Endothelial cell of umbilical vein (primary cell): ENCODE measurements at regions not wholly inside any gene's neighbourhood (a gene's known extent, or its start where the extent isn't known, plus 50 kb on each side); places are given as distances from the start of the nearest gene placed in this dataset.

Source experiments
- BruUV-seq: library from RNA; stranded (reverse); fragments of 400-500 nt; replicated peaks from 2 replicates; lab custom pipeline; 2021; lab: Mats Ljungman, UMichigan
- CTCF ChIA-PET: fragments of 300-600, 350-600 bp; sonication (Branson Sonifier 250); formaldehyde crosslinking; loops from one replicate; lab custom pipeline; 2021; ENCODE audit warnings: antibody characterized with exemption, inconsistent platforms; lab: Charles Lee
- POLR2A ChIA-PET: fragments of 300-600, 350-600 bp; sonication (Branson Sonifier 250); formaldehyde crosslinking; loops from one replicate; lab custom pipeline; 2021; ENCODE audit warnings: antibody characterized with exemption, inconsistent platforms; lab: Charles Lee
- DNase-seq: peaks from one replicate; pipeline ENCODE4 v3.0.0-alpha.2; 2011; ENCODE audit warnings: low read depth, low spot score
- FAIRE-seq: peaks from 2 replicates; lab custom pipeline; 2011; peaks lifted over from hg19 to GRCh38; lab: Jason Lieb, UNC
- H2AFZ ChIP-seq: 2 replicates; pipeline ENCODE4 v1.6.0; 2012; ENCODE audit warnings: low read depth, low read length, control low read depth, inconsistent platforms
- H3K27ac ChIP-seq: 2 replicates; pipeline ENCODE4 v1.5.1; 2011; ENCODE audit warnings: low read depth, mild to moderate bottlenecking, control low read depth, low read length, moderate library complexity; ENCODE audit not compliant: insufficient read depth
- H3K27me3 ChIP-seq, 2 experiments: 2 replicates each; pipeline versions ENCODE4 v1.6.0 to v1.6.1; 2011; ENCODE audit warnings: low read length in 2 of 2, mixed read lengths in 1 of 2; ENCODE audit not compliant: control insufficient read depth in 2 of 2, insufficient read depth in 2 of 2
- H3K36me3 ChIP-seq, 2 experiments: 2 replicates in 1 of 2; 3 replicates in 1 of 2; pipeline ENCODE4 v1.5.1; 2011; ENCODE audit warnings: low read length in 2 of 2, mild to moderate bottlenecking in 1 of 2, moderate library complexity in 1 of 2; ENCODE audit not compliant: control insufficient read depth in 2 of 2, insufficient read depth in 2 of 2; ENCODE audit errors: extremely low read depth in 1 of 2
- H3K4me1 ChIP-seq: 3 replicates; pipeline ENCODE4 v1.5.1; 2011; ENCODE audit warnings: mild to moderate bottlenecking, low read length; ENCODE audit not compliant: control insufficient read depth, insufficient read depth; ENCODE audit errors: extremely low read depth
- H3K4me2 ChIP-seq: 2 replicates; pipeline ENCODE4 v1.6.1; 2011; ENCODE audit warnings: low read length, control low read depth, mixed read lengths; ENCODE audit not compliant: insufficient read depth
- H3K4me3 ChIP-seq, 3 experiments: fragments of 200-600 bp in 1 of 3; sonication (generic), shearing (Covaris generic) in 1 of 3; replicated peaks in 1 of 3; 2 replicates each; pipeline ENCODE4 v1.5.1; 2011 to 2016; ENCODE audit warnings: control low read depth in 3 of 3, low read length in 3 of 3, mild to moderate bottlenecking in 2 of 3, inconsistent platforms in 1 of 3, low read depth in 1 of 3, moderate library complexity in 1 of 3; ENCODE audit not compliant: insufficient read depth in 1 of 3
- H3K79me2 ChIP-seq: 2 replicates; pipeline ENCODE4 v1.6.0; 2012; ENCODE audit warnings: low read length, inconsistent platforms; ENCODE audit not compliant: control insufficient read depth, insufficient read depth
- H3K9ac ChIP-seq: replicated peaks from 2 replicates; pipeline ENCODE3; 2011; ENCODE audit warnings: low read length, control low read depth; ENCODE audit not compliant: insufficient read depth; ENCODE audit errors: extremely low read depth
- H3K9me1 ChIP-seq: replicated peaks from 3 replicates; pipeline ENCODE4 v1.6.0; 2011; ENCODE audit warnings: mild to moderate bottlenecking, low read length; ENCODE audit not compliant: control insufficient read depth, insufficient read depth; ENCODE audit errors: extremely low read depth
- H3K9me3 ChIP-seq: replicated peaks from 2 replicates; pipeline ENCODE4 v1.5.1; 2012; ENCODE audit warnings: low read length, inconsistent platforms; ENCODE audit not compliant: control insufficient read depth, insufficient read depth
- H4K20me1 ChIP-seq: replicated peaks from 2 replicates; pipeline ENCODE3; 2011; ENCODE audit warnings: mild to moderate bottlenecking, low read length; ENCODE audit not compliant: control insufficient read depth, insufficient read depth; ENCODE audit errors: extremely low read depth
- EZH2 ChIP-seq: IDR thresholded peaks from 2 replicates; pipeline ENCODE4 v1.6.1; 2012; ENCODE audit warnings: borderline replicate concordance, low read depth, mild to moderate bottlenecking, moderate library complexity, low read length, inconsistent platforms; ENCODE audit not compliant: severe bottlenecking
- FOS ChIP-seq: IDR thresholded peaks from 2 replicates; pipeline ENCODE4 v1.6.1; 2011; ENCODE audit warnings: mild to moderate bottlenecking, low read length, moderate library complexity, borderline replicate concordance; ENCODE audit not compliant: insufficient read depth
- GATA2 ChIP-seq: IDR thresholded peaks from 2 replicates; pipeline ENCODE4 v1.7.0; 2011; ENCODE audit warnings: low read depth, mild to moderate bottlenecking, moderate library complexity, mixed read lengths, low read length; ENCODE audit not compliant: insufficient read length, insufficient read depth
- JUN ChIP-seq: IDR thresholded peaks from 2 replicates; pipeline ENCODE4 v1.6.1; 2011; ENCODE audit warnings: borderline replicate concordance, low read depth; ENCODE audit not compliant: insufficient read length, insufficient read depth
- MAX ChIP-seq: IDR thresholded peaks from 2 replicates; pipeline ENCODE4 v1.6.1; 2011; ENCODE audit not compliant: insufficient read depth, insufficient read length
- MYC ChIP-seq: IDR thresholded peaks from one replicate; pipeline ENCODE4 v1.6.1; 2011; ENCODE audit warnings: mild to moderate bottlenecking, low read depth, low read length
- POLR2A ChIP-seq: IDR thresholded peaks from 2 replicates; pipeline ENCODE4 v1.6.1; 2012; ENCODE audit warnings: low read depth, mild to moderate bottlenecking, control low read depth, low read length
- POLR2AphosphoS5 ChIP-seq: IDR thresholded peaks from 2 replicates; pipeline ENCODE4 v1.6.1; 2012; ENCODE audit warnings: low read depth, mild to moderate bottlenecking, control low read depth, low read length, moderate library complexity; ENCODE audit not compliant: insufficient read depth
- dilution Hi-C: fragments of 300-500 bp; cut with MboI; formaldehyde crosslinking; loops from one replicate; pipeline ENCODE4 v1.15.0; 2019; ENCODE audit warnings: low sequenced_read_pairs; ENCODE audit not compliant: extremely low pct_ligation_motif_present
- intact Hi-C: fragments of 100-400 bp; cut with micrococcal nuclease; formaldehyde crosslinking; loops from one replicate; pipeline ENCODE4 v1.10.0; 2022
- TF ChIP-seq, protein P1 (sequence below), 2 donors: IDR thresholded peaks; 1 replicate in 1 of 2; 2 replicates in 1 of 2; pipeline ENCODE4 v1.5.1; 2011; ENCODE audit warnings: low read length in 2 of 2, mild to moderate bottlenecking in 2 of 2, moderate library complexity in 2 of 2, control low read depth in 1 of 2, inconsistent platforms in 1 of 2, low read depth in 1 of 2; ENCODE audit not compliant: insufficient read depth in 1 of 2; ENCODE audit errors: extremely low read depth in 1 of 2

- CTCF ChIA-PET: no interaction called here
- Histone ChIP-seq H3K9me1 (no peaks in the 10 kb centered on the region), H3K79me2 (no peaks in the 10 kb centered on the region), H3K36me3 (no peaks in the 10 kb centered on the region), H3K9ac (no peak overlapping the region), H3K4me1 (no peaks in the 10 kb centered on the region), H3K9me3 (peaks cover 3% of the 10 kb centered on the region), H3K4me2 (no peak overlapping the region), H3K27me3 (no peaks in the 10 kb centered on the region), H3K4me3 (no peak overlapping the region), H3K27ac (no peak overlapping the region), H4K20me1 (no peaks in the 10 kb centered on the region), H2AFZ (no peak overlapping the region)
- POLR2A ChIA-PET: no interaction called here
- no TSS peak for BruUV-seq
- no peak for DNase-seq
- TF ChIP-seq POLR2A: no peak
- no peak for TF ChIP-seq MYC
- TF ChIP-seq POLR2AphosphoS5: no peak
- TF ChIP-seq GATA2: no peak
- TF ChIP-seq JUN: no peak
- TF ChIP-seq, protein P1, sequence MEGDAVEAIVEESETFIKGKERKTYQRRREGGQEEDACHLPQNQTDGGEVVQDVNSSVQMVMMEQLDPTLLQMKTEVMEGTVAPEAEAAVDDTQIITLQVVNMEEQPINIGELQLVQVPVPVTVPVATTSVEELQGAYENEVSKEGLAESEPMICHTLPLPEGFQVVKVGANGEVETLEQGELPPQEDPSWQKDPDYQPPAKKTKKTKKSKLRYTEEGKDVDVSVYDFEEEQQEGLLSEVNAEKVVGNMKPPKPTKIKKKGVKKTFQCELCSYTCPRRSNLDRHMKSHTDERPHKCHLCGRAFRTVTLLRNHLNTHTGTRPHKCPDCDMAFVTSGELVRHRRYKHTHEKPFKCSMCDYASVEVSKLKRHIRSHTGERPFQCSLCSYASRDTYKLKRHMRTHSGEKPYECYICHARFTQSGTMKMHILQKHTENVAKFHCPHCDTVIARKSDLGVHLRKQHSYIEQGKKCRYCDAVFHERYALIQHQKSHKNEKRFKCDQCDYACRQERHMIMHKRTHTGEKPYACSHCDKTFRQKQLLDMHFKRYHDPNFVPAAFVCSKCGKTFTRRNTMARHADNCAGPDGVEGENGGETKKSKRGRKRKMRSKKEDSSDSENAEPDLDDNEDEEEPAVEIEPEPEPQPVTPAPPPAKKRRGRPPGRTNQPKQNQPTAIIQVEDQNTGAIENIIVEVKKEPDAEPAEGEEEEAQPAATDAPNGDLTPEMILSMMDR (IDR thresholded peaks at IDR 0.05; ENCODE audit: extremely low read depth in 1 of 2, insufficient read depth in 1 of 2, low read depth in 1 of 2, low read length in 2 of 2): no peak
- TF ChIP-seq FOS: no peak
- no peak for TF ChIP-seq EZH2
- TF ChIP-seq MAX: no peak
- intact Hi-C loops (no loop called here), dilution Hi-C loops (no loop called here)
- no peak for FAIRE-seq
Measured at GRCh38 chr2:22801970-22802369, 583.0 kb upstream of the KLHL29 start.
